A673 (cell line): ENCODE measurements at regions not wholly inside any gene's neighbourhood (a gene's known extent, or its start where the extent isn't known, plus 50 kb on each side); places are given as distances from the start of the nearest gene placed in this dataset.

ENCODE experiments used
- BruUV-seq: library from RNA; stranded (reverse); fragments of 400-500 nt; replicated peaks from 2 replicates; lab custom pipeline; 2021; lab: Mats Ljungman, UMichigan
- CTCF ChIA-PET: fragments of 300-600 bp; sonication (Branson Sonifier 250); formaldehyde crosslinking; loops from one replicate; lab custom pipeline; 2022; ENCODE audit warnings: antibody characterized with exemption; lab: Charles Lee
- POLR2A ChIA-PET: fragments of 300-600 bp; sonication (Branson Sonifier 250); formaldehyde crosslinking; loops from one replicate; lab custom pipeline; 2022; ENCODE audit warnings: antibody characterized with exemption; ENCODE audit not compliant: low non-redundant PET; lab: Charles Lee
- DNase-seq: peaks from one replicate; pipeline ENCODE4 v3.0.0-alpha.2; 2015; ENCODE audit warnings: low spot score
- H3K27ac ChIP-seq: fragments of 200-600 bp; sonication (generic); 2 replicates; pipeline ENCODE4 v1.5.1; 2016; ENCODE audit warnings: mixed run types, low read depth, mild to moderate bottlenecking, mixed read lengths, antibody characterized with exemption, low read length; ENCODE audit not compliant: poor library complexity, severe bottlenecking
- H3K27me3 ChIP-seq: fragments of 200-600 bp; sonication (generic); replicated peaks from 2 replicates; pipeline ENCODE4 v1.6.1; 2017; ENCODE audit warnings: mixed run types, low read depth, mild to moderate bottlenecking, mixed read lengths, antibody characterized with exemption, low read length; ENCODE audit not compliant: insufficient read depth, poor library complexity
- H3K36me3 ChIP-seq: fragments of 200-600 bp; sonication (generic); 2 replicates; pipeline ENCODE4 v1.6.1; 2016; ENCODE audit warnings: mixed run types, mild to moderate bottlenecking, mixed read lengths, antibody characterized with exemption, low read length; ENCODE audit not compliant: insufficient read depth, poor library complexity, severe bottlenecking
- H3K4me1 ChIP-seq: fragments of 200-600 bp; sonication (generic); 2 replicates; pipeline ENCODE4 v1.6.1; 2017; ENCODE audit warnings: mixed run types, mild to moderate bottlenecking, mixed read lengths, antibody characterized with exemption, low read length; ENCODE audit not compliant: insufficient read depth, poor library complexity, severe bottlenecking
- H3K4me3 ChIP-seq: fragments of 200-600 bp; sonication (generic); 2 replicates; pipeline ENCODE4 v1.5.1; 2016; ENCODE audit warnings: low read depth, mixed run types, mild to moderate bottlenecking, mixed read lengths, low read length; ENCODE audit not compliant: poor library complexity, severe bottlenecking
- H3K9me3 ChIP-seq: fragments of 200-600 bp; sonication (generic); 2 replicates; pipeline ENCODE4 v1.6.1; 2016; ENCODE audit warnings: mixed run types, low read depth, mild to moderate bottlenecking, mixed read lengths, antibody characterized with exemption, low read length; ENCODE audit not compliant: poor library complexity, severe bottlenecking
- CTCF ChIP-seq: fragments of 300-800, 200-600 bp; sonication (generic); conservative IDR thresholded peaks from 2 replicates; pipeline ENCODE4 v1.5.1; 2017; ENCODE audit warnings: low read depth, mild to moderate bottlenecking, antibody characterized with exemption, low read length, moderate library complexity, mixed read lengths
- EZH2 ChIP-seq: fragments of 200-600 bp; sonication (generic); IDR thresholded peaks from 2 replicates; pipeline ENCODE4 v1.6.1; 2017; ENCODE audit warnings: borderline replicate concordance, low read depth, mild to moderate bottlenecking, mixed read lengths, antibody characterized with exemption, low read length; ENCODE audit not compliant: poor library complexity, severe bottlenecking
- intact Hi-C: fragments of 100-400 bp; cut with micrococcal nuclease; formaldehyde crosslinking; loops from one replicate; pipeline ENCODE4 v1.10.0; 2022; ENCODE audit not compliant: unreplicated experiment

DNA sequence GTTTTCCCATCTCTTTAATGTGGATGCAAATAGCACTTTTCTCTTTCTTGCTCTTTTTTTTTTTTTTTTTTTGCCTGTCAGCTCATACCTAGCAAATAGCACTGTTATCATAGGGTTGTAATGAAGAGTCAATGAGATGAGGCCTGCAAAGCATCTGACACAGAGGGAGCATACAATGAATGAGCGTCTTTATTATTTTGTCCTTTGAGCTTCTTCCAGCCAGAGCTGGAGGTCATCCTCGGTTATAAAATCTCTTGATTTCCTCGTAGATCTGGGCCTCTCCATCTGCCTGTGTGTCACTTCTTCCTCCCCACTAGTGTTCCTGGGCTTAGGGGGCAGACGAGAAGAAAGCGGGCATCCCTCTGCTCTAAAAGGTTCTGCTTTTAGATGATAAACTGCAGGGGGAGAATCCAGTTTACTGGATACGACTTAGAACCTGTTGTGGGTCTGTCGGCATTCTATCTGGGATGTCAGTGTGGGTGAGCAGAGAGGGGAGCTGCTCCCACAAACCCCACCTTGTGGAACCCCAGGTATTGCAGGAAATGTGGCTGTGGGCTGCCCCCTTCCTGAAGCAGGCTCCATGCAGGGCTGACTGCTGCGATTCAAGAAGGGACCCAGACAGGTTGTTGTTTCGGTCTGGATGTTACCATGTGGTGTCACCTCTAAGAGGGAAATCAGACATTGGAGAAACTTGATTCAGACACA is 135.8 kb upstream of the GPR26 start:
- Histone ChIP-seq H3K9me3 (no peaks in the 10 kb centered on the region), H3K36me3 (no peaks in the 10 kb centered on the region), H3K27me3 (peaks cover 28% of the 10 kb centered on the region), H3K4me3 (no peak overlapping the region), H3K27ac (no peak overlapping the region), H3K4me1 (no peaks in the 10 kb centered on the region)
- TF ChIP-seq CTCF, result no peak
- TF ChIP-seq EZH2, result no peak
- BruUV-seq, result no TSS peak
- intact Hi-C loops, result no loop called here
- POLR2A ChIA-PET, result no interaction called here
- CTCF ChIA-PET, result no interaction called here
- no peak for DNase-seq

- ChIA-PET POLR2A (no interaction called here), CTCF (no interaction called here)
- TF ChIP-seq CTCF, result no peak
- H3K36me3 ChIP-seq, result no peaks in the 10 kb centered on the region
- peaks cover 51% of the 10 kb centered on the region for H3K27me3 ChIP-seq
- H3K4me3 ChIP-seq, result no peak overlapping the region
- intact Hi-C loops, result no loop called here
- H3K4me1 ChIP-seq, result no peaks in the 10 kb centered on the region
- DNase-seq, result no peak
- H3K9me3 ChIP-seq, result no peaks in the 10 kb centered on the region
- BruUV-seq, result no TSS peak
- no peak overlapping the region for H3K27ac ChIP-seq
These were observed 130.8 kb upstream of the GPR26 start for GRCh38 chr10:123535386-123535785.

- no peak overlapping the region for H3K4me3 ChIP-seq
- H3K36me3 ChIP-seq, result no peaks in the 10 kb centered on the region
- ChIA-PET POLR2A (no interaction called here), CTCF (no interaction called here)
- BruUV-seq, result no TSS peak
- no peaks in the 10 kb centered on the region for H3K9me3 ChIP-seq
- H3K4me1 ChIP-seq, result no peaks in the 10 kb centered on the region
- no peak overlapping the region for H3K27ac ChIP-seq
- no peak for DNase-seq
- TF ChIP-seq CTCF, result no peak
- no peak for TF ChIP-seq EZH2
- peaks cover 60% of the 10 kb centered on the region for H3K27me3 ChIP-seq
- intact Hi-C loops, result no loop called here
These were observed 129.8 kb upstream of the GPR26 start for GRCh38 chr10:123536176-123536845.
